ENCODE measurements at regions not wholly inside any gene's neighbourhood (a gene's known extent, or its start where the extent isn't known, plus 50 kb on each side); places are given as distances from the start of the nearest gene placed in this dataset.
A peak's percentile ranks its signal among the peaks of the same experiment; 100 is the strongest.

DNA sequence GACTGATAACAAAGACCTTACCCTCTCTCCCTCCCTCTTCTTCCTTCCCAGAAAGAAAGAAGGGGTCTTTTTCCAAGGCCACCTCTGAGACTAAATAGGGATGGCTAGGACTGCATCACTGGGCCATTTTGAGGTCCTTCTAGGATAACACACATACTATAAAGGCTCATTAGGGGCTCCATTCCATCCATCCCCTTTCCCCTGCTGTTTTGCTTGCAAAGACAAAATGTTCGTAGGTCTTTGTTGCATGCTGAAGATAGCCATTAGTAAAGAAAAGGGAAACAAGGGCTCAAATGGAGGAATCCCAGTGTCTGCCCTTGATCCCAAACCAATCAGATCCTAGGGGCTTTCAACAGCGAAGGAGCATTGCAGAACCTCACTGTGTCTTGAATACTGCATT is 344.3 kb downstream of the CYP26B1 start:
- DNase-seq, result no peak

DNA sequence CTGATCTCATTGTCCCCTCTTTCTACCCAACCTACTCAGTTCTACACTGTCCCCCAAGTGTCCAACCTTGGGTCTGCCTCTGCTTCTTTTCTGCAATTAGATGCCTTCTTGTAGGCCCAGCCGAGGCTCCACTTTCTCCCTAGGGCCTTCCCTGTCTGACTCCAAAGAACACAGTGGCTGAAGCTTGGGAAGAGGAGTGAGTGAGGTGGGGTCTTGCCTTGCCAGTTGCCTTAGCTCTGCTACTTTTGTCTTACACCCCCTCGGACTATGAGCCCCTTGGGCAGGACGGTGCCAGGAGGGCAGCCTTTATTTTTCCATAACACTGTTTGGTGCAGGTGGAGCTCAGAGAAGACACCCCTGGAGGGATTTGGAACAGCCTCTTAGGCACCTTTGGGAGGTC is 345.1 kb downstream of the CYP26B1 start:
- DNase-seq, result no peak

DNA sequence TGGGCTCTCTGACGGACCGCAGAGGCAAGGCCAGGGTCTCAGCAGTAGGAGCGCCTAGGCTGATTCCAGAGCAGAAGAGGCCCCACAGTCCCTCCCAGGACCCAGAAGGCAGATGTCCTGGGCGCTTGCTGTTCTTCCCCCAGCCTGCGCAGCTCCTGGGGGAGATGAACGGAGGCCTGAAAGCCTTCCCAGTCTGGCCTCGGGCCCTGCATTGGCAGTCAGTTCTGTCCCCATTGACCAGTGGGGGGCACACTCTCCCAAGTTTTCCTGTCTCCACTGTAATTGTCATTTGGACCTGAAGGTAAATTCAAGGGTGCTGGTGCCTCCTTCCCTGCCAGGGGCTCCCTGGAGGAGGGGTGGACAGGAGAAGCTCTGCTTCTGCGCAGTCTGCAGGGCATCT is 345.7 kb downstream of the CYP26B1 start:
- no peak for DNase-seq

DNA sequence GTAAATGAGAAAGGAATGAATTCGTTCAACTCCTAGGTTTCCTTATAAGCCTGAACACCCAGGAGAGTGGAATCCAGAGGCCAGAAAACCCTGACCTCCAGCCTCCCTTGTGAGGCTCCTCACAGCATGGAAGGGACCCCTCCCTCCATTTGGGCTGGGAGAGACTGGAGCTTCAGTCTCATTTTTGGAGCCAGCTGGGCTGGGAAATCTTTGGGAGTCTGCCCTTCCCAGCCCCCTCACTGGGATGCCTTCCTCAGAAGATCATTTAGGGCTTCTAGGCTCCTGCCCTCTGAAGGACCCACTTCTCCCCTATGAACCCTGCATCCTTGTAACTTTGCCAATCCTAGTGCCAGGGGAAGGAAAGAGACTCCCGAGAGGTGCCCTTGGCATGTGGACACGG is 346.1 kb downstream of the CYP26B1 start:
- DNase-seq, result no peak

DNA sequence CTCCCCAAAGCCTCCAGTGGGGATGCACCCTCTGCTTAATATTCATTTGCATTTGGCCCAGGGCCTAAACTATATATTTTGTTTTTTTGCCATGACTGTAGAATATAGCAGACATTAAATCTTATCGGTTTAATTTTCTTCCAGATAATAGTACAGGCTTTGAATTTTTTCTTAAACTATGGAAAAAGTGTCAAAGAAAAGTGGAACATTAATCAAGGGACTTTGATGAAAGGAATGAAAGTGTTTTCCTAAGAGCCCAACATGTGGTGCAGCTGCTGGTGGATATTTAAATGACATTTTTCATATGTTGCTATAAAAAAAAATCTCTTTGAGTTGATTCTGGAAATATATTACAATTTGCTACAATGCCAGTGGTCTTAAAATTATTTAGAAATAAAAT is 346.8 kb downstream of the CYP26B1 start:
- DNase-seq, result no peak

DNA sequence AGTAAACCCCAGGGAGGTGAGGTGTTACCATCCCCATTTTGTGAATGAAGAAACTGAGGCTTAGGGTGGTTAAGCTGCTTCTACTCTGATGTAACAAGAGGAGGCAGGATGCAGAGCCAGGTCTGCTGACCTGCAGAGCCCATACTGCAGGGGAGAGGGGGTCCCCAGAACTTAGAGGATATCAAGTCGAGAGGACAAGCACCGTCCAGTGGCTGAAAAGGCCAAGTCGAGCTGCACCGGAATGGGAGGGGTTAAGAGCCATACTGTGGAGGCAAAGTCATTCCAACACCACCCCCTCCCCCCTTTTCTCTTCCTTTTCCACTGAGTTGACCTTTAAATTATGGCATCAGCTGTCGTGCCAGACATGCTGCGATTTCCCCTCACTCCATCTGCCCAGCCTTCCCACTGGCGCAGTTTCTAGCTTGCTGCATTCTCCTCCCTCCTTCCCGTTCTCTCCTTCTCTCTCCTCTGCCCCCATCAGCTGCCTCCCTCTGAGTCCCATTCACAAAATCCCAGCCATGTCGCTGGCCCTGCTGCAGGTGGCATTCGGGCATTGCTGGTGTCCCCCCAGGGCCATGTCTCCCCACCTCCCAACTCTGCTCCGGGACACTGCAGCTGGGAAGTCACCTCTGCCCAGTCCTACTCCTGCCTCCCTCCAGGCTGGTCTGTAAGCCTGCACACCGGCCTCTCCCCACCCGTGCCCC is 346.9 kb downstream of the DYSF start:
- peak; percentile 32 for DNase-seq

DNA sequence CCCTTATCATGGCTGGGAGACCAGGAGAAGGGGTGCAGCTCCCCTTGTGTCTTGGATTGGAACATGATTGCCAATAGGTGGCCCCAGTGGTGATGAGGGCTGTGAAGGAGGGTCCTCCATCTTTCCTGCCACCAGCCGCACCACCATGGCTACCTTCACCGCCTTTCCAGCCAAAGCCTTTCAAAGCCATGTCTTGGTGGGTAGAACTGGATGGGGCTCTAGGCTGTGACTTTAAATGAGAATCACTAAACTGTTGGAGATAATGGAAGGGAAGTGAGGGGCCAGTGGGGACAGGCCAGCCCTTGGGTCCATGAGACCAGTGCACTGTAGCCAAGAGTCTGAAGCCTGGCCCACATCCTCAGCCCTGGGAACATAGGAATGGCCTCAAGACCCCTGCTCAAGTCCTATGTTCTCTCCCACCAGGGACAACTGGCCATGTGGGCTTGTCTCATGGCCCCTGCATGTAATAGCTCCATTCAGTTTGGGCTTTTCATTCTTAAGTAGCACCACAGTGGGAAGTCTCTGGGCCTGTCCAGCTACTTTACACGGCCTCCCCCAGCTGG is 345.7 kb downstream of the DYSF start:
- no peak for DNase-seq

DNA sequence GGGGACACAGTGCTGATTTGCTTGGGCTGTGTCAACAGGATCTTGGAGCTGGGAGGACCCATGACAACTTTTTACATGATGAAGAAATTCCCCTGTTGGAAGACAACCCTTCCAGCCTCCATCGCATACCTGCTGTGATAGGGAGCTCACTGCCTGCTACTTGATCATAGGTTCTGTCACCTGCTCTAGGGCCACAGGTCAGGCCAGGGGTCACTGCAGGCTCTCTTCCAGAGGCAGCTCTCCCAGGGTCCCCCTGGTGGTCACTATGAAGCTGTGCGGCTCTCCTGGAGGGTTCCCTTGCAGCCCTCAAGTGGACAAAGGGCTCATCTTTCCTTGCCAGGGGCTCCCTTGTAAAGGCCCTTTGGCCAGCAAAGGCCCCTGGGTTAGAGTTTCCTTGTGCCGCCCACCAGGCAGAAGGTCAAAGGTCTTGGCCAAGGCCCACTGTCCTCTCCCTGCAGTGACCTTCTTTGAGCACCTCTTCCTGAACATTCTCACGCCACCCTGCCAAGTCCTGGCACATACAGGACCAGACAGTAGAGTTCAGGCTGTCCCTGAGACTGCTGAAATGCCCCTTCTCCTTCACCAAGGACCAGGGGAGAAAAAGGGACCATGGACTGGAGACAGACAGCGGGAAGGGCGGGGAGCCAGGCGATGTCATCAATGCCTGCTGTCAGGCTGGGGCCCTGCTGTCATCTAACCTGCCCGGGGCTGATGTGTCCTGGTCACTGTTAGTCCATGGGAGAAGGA is 345.1 kb downstream of the DYSF start:
- DNase-seq, result no peak

DNA sequence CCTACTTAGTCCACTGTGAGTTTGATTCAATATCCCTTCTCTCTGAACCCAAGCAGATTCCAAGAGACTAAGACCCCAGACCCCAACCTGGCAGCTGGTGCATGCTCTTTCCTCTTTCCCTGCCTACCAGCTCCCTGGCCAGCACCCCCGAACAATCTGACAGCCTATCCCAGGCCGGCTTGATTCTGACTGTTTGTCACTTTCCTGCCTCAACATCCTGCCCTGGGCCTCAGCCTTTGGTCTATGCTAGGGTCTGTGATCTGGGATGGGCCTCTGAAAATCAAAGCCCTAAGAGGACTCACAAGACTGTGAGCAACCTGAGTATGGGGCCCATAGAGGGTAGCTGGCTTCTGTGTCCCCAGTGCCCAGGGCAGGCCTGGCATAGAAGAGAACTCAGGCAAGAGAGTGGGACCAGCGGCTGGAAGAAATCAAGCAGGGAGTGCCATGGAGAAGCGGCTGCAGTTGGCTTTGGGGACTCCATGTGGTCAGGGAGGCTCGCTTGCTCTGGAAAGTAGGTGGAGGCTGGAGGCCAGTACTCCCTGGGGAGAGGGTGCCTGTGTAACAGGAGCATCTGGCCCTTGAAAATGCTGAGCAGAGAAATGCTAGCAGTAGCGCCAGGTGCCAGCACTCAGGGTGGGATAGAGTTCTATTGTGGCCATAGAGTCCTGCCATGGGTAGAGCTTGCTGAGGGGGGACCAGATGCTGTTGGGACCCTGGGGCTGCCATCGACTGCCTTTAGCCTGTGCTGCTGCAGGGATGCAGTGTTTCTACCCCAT is 343.9 kb downstream of the DYSF start:
- no peak for DNase-seq

DNA sequence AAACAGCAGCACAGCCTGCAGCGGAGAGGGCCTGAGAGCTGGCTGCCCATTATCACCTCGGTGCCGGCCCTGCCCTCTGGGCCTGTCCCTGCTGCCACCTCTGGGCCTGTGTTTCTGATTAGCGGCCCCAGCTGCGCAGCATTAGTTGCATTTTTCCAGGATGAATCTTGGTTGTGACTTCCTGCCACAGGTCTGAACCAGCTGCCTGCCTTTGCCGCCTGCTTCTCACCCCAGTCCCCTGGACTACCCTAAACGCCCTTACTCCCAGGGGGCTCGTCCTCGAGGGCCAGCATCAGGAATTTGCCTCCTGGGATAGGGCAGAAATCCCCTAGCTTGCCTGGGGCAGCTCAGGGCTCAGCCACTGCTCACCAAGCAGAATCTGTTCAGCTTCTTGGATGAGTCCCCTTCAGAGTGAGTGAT is 342.8 kb downstream of the DYSF start:
- no peak for DNase-seq

DNA sequence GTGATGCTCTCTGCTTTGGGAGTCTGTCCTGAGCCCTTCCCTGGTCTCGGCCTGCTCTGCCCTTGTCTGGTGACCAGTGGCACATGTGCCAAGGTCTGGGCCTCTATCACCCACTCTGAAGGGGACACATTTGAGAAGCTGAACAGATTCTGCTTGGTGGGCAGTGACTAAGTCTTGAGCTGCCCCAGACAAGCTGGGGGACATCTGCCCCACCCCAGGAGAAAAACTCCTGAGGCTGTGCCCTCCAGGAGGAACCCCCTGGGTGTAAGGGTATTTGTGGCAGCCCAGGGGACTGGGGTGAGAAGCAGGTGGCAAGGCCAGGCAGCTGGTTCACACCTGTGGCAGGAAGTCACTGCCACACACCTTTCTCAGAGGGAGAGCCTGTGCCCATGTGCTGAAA is 342.1 kb downstream of the DYSF start:
- DNase-seq, result no peak

DNA sequence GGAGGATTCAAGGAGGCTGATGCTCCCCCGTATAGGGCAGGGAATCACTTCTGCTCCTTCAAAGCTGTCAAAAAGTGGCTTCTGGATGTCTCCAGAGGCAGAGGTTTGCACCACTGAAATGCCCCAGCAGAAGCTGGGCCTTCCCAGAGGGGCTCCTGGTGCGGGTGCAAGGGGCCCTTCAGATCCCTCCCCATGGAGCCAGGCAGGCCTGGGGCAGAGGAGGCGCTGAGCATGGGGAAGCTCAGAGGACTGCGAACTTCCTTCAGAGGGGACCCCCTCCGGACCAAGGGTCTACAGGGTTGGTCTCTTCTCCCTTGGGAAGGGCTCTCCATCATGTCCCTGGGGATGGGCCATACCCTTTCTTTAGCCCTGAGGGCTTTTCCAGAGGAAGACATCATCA is 341.2 kb downstream of the DYSF start:
- DNase-seq, result no peak

DNA sequence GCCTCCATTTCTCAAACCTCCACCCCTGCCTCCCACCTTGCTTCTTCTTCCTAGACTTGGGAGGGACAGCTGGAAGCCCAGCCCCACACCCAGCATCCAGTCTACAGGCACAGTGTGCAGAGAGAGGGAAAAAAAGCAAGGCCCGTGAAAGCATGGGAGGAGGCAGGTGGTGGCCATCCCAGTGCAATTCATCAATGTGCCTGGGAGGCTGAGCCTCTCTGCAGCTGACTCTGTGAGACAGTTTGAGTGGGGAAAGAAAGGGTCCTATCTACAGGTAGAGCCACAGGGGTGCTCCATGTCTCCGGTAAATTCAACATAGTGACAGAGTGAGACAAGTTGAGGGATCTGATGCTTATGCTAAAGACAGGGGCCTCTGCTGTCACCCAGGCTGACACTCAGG is 340.6 kb downstream of the DYSF start:
- DNase-seq, result no peak

DNA sequence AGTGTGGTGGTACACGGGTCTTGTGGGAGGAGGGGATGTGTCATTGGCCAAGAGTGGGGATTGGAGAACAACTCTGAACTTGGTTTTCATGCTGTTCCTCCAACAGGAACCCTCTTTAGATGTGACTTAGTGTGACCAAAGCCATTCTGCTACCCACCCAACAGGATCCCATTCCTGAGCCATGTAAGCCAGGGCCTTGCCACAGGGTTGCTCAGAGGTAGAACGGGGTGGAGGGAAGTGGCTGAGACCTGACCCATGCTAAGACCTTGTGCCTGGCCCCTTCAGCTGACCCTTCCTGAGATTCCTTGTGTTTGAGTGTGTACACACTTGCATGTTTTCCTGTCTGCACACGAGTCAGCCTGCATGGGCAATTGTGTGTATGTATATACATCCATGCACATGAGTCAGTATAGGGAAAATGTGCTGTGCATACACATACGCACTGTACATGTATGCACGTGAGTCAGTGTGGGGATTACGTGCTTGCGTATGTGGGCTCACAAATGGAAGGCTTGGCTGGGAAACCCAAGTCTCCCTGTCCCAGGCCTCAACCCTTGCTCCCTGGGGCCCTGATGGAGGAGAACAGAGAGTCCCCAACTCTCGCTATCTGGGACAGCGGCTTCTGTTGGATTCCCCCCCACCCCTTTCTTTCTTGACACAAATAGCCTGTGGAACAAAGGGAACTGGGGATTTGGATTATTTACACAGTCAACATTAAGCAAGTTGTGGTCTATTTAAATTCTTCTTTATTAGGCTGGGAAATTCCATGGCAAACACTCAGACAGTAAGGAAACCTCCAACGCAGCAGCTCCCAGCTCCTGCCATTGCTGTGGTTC is 339.8 kb downstream of the DYSF start:
- no peak for DNase-seq

DNA sequence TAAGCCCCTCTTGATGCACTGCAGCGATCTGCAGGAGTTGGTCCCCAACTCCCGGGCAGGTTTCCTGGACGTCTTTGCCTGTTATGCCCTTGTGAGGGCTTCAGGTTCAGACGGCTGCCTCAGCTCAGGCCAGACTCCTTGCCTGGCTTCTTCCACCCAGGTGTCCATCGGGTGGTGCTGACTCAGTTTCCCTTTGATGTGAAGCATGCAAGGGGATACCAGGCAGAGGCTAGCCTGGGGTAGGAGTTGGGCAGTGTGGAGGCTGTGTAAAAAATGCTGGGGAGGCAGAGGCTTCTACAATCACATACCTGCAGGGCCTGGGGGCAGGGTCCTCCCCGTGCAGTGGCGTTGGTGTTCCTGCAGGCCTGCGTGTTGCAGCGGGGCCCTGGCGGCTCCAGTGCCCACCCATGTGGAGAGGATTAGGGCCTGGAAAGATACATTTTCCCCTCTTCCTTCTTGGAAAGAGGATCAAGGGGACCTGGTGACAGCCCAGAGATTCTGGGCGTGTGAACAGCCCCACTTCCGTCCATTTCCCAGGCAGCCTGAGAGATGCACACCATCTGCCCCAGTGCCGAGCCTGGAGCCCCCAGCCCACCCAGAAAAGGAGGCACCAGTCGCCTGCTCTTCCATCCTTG is 338.3 kb downstream of the DYSF start:
- DNase-seq, result no peak

DNA sequence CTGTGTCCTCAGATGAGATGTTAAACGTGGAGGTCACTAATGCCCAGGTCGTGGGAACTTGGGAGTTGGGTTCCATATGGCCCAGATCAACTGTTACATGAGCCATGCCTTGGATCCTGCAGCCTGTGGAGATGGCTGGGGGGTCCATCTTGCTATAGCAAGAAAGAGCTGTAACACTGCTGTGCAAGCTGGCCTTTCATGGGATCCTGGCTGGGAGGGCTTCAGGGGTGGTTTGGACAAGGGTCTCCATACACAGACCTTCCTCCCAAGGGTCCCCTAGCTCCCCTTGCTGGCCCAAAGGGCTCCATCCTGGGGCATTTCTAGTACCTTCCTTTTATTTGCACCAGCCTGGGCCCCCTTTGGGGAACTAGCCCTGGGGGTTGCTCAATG is 337.7 kb downstream of the DYSF start:
- no peak for DNase-seq

DNA sequence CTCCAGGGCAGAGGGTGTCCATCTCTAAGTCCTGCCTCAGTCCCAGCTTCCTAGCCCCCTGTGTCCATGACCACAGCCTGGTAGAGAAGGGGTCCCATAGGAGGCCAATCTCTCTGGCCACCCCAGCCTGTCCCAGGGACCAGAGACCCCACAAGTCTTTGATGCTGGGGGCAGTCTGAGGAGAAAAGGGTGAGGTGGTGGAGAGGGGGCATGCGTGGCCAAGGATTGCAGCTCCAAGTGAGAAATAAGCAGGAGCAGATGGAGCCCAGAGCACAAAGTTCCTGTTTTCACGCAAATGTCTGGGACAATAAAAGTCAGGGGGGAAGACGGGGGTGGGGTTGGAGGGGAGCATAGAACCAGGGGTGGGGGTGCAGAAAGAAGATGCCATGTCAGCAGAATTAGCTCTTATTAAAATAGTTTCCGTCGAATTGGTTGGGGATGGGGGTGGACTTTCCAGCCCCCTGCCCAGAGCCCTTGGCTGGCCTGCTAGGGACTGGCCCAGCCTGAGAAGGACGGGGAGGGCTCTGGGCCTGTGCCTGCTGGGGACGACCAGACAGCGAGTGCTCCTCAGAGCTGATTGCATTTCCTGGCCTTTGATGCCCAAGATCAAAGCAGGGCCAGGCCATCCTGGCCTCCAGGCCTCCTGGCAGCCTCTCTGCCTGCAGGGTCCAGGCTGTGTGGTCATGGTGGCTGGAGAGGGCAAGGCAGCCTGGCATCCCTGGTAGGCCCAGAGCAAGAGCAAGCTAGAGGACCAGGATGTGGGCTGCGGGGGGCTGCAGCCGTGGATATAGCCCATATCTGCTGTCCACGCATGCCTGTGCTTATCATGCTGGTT is 337.1 kb downstream of the DYSF start:
- no peak for DNase-seq

DNA sequence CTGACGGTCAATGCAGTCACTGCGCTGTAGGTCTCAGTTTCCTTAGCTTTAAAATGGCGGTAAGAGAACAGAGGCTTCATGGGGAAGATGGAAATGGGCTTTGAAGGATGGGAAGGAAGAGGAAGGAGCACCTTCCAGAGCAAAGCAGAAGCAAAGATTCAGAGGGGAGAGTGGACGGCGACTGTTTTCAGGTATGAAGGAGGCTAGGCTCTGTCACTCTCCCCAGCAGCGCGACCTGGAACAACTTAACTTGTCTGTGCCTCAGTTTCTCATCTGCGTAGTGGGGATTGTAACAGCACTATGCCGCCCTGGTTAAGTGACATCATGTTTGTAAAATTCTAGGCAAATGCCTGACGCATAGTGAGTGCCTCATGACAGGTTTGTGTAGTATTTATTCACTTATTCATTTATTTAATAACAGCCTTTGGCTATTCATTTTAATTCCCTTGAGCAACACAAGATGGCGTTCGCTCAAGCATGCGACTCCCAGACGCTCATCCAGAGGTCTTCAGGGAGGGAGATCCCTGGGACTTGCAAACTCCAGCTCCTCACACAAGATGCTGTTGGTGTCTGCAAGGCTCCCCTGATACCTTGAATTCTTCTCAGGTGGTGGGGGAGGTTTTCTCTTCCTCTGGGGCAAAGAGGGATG is 336.3 kb downstream of the DYSF start:
- no peak for DNase-seq

DNA sequence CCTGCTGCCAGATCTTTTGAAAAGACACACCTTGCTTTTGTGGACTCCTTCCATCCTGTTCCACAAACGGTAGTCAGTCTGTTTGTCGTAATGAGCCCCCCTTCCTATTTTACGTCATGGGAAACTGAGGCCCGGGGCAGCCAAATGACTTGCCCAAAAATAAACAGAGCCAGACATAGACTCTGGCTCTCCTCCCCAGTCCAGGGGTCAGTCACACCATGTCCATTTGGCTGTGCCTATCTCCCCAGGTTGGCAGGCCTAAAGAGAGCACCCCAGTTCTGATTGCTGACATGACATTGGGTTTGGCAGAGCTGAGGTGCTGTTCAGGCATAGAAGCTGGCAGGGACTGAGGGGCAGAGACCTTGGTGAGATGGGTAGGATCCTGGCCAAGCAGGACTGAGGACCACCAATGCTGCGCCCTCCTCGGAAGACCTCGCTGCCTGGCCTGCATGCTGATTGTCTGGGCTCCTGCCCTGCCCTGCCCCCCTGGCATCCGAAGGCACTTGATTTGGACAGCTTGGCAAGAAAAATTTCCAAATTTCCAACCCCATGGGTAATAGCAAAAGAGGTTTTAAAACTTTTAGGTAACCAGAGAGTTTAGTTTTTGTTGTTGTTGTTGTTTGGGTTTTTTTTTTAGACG is 335.4 kb downstream of the DYSF start:
- no peak for DNase-seq

DNA sequence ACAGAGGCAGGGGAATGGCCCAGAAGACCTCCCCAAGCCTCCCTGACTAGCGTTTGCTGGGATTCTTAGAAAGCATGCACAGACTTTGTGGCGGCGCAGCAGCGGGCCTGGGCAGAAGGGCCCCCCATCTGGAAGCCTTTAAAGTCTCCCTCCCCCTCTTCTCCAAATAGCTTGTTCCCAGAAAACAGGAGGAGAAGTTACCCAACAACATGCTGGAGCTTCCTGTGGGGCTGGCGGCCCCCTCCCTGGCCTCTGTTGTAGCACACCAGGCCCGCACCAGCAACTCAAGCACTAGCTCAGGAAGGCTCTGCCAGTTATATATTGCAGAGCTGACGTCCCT is 334.8 kb downstream of the DYSF start:
- no peak for DNase-seq

Measured in NCI-H2227 treated with DMSO at 0.1 percent for 48 hours (cell line).